HG02759 (cell line): ENCODE measurements at regions not wholly inside any gene's neighbourhood (a gene's known extent, or its start where the extent isn't known, plus 50 kb on each side); places are given as distances from the start of the nearest gene placed in this dataset.

Source experiments
- ATAC-seq: cut with Tn5 transposase; IDR thresholded peaks from one replicate; pipeline ENCODE4 v1.9.1; 2021; ENCODE audit warnings: mild to moderate bottlenecking, moderate library complexity; ENCODE audit not compliant: unreplicated experiment

GRCh38 chr3:159165961-159166360 lies 364.1 kb downstream of the MFSD1 start:
- ATAC-seq, result no peak

DNA sequence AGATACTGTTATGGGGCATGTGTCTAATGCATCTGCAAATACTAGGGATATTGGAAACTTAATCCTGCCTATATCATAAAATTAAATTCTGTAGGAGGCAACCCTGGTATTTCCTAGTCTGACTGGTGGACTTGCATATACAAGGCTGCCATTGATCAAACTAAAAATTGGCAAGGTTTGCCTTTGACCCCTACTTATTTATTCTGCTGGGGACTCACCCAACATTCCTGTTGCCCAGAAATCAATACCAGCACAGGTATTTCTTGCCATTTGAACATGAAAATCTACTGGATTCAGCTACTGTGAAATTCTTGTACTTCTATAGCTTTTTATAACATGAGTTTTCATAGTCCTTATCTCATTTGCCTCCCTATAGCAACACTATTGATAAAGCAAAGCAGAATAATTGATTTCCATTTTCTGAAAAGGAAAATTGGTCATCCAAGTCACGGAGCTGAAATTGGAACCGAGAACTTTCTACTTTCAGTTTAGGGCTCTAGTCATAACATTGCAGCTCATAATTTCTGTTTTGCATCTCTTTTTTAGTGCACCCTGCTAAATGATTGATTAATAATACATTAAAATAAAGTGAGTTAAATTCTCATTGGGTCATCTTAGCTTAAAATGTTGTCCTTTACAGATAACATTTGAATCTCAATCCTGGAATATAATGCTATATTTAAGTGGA lies 365.2 kb downstream of the MFSD1 start:
- no peak for ATAC-seq

- no peak for ATAC-seq
Measured at GRCh38 chr3:159168788-159169187, 366.9 kb downstream of the MFSD1 start.

- no peak for ATAC-seq
Measured at GRCh38 chr3:159169828-159170227, 368.0 kb downstream of the MFSD1 start.

GRCh38 chr3:159170436-159171003 lies 368.7 kb downstream of the MFSD1 start:
- no peak for ATAC-seq

DNA sequence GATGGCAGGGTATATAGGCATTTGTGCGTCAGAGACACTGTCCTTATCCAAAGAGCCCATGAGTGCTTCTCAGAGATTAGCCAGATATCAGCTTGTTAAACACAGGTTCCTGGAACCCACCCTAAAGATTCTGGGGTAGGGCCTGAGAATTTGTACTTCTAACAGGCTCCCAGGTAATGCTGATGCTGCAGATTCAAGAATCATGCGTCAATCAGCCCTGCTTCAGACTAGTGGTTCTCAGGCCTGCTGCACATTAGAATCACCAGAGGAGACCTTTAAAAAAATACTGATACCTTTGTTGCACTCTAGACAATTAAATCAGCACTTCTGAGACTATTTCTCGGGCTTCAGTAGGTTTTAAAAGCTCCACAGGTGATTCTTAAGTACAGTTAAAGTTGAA lies 369.5 kb downstream of the MFSD1 start:
- no peak for ATAC-seq

GRCh38 chr3:159172473-159172872 lies 370.6 kb downstream of the MFSD1 start:
- ATAC-seq, result no peak

DNA sequence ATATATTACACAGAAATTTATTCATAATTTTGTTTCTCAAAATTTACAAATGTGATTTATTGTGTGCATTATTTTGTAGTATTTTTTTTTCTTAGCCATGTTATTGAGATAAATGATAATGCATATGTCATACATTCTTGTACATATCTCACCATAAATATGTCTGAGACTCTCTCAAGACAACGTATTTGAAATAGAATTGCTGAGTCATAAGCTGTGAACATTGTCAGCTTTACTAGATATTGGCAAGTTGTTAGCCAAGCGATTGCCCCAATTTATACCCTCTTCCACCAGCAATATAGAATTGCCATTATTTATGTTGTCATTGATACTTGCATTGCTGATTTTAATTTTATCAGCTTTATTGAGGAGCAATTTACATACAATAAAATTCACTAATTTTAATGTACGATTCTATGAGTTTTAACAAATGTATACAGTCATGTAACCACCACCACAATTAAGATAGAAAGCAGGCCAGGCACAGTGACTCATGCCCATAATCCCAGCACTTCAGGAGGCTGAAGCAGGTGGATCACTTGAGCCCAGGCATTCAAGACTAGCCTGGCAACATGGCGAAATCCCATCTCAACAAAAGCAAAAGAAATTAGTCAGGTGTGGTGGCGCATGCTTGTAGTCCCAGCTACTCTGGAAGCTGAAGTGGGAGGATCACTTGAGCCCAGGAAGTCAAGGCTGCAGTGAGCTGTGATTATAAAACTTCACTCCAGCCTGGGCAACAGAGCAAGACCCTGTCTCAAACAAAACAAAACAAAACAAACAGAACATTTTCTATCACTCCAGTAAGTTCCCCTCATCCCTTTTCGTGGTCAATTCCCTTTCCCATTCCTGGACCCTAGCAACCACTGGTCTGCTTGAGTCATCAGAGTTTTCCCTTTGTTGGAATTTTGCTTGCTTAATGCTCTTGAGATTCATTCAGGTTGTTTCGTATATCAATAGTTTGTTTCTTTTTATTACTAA lies 373.1 kb downstream of the MFSD1 start:
- ATAC-seq, result no peak

DNA sequence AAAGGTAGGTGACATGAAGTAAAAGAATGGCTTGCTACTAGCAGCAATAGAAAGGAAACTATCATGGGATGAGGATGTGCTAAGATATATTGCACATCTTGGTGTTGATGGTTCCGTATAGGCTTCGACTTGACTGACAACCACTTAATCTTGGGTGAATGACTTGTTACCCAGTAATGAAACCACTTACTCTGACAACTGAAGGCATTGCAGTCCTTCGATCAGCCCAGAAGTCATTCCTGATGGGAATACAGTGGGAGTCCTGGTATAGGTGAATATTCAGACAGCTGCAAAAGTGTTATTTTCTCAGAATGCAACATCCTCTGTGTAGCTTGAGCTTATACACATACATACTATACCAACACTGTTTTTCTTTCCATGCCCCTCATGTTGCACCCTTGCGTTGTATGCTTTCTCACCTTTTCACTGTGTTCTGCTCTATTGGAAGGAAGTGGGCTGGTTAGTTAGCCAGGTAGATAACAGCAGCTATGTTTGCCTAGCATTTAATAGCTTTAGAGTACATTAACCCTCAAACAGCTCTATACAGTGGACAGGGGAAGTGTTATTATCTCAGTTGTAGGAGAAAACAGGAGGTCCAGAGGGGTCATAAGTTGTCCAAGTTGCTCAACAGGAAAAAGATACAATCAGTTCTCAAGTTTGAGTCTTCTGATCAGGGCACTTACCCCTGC lies 376.5 kb downstream of the MFSD1 start:
- no peak for ATAC-seq

- ATAC-seq, result no peak
Measured at GRCh38 chr3:159182961-159183360, 381.1 kb downstream of the MFSD1 start.

GRCh38 chr3:159185443-159186050 lies 383.7 kb downstream of the MFSD1 start:
- ATAC-seq, result peak; percentile 54

DNA sequence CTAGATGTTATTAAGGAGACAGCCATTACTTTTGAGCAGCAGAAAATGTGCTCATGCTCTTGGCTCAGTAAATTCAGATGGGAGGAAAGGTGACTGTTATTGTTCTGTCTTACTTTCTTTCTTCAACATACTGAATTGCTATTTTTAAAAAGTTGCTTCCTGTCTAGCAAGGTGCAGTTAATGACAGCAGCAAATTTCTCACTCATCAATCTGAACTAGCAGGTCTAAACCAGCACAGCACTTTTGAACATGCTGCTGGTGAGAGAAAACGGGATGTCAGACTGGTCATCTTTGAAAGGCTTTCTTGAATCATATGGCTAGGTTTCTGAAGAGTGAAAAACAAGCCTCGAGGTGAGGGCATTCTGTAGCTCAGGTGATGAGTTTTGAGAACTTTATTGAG lies 384.7 kb downstream of the MFSD1 start:
- no peak for ATAC-seq

DNA sequence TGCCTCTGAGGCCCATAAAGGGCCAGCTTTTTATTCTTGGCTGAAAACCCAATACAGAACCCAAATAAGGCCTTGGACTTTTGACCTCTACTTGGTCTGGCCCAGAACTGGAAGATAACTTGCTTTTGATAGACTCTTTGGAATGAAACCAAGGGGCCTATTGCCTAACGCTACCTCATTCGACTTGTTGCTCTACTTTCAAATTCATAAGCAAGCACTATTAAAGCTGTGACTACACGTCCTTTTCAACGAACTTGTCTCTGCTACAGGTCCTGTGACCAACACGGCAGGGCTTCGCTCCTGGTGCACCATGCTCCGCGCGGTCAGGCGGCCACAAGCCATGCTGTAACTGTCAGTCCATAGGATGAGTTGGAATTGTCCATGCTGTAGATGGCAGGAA lies 385.4 kb downstream of the MFSD1 start:
- ATAC-seq, result no peak

DNA sequence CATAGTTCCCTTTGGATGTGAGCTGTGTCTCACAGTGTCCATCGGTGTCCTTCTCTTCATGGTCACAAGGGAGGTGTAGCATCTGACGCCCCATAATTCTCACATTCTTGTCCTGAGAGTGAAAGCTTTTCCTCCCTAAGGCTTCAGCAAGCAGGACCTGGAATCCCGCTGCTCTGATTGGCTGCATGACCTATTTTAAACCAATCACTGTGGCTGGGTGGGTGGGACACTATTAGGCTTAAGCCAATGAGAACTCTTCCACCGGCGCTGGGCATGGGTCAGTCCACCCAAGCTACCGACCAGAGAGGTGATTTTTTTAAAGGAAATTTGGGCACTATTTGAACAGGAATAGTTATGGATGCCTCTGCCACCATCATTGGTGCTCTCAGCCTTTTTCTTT lies 385.9 kb downstream of the MFSD1 start:
- no peak for ATAC-seq

- ATAC-seq, result no peak
Measured at GRCh38 chr3:159189994-159190669, 388.3 kb downstream of the MFSD1 start.

DNA sequence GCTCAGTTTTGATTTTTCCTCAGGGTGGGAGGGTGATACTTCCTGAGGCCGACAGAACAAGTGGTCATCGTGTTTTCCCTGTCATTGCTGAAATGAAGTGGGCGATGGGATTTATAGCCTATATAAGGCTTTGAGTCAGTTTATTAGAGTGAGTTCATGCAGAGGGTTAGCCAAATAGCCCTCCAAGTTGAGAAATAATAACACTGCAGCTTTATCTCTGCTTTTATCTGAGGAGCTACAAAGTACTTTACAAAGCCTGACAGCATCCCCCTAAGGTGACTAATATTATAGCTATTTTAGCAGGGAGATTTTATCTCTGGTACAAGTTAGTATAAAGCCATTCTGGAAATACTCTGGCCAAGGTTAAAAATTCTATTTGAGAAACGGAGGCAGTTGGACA lies 389.6 kb downstream of the MFSD1 start:
- no peak for ATAC-seq

- ATAC-seq, result no peak
Measured at GRCh38 chr3:159196359-159196758, 394.5 kb downstream of the MFSD1 start.

GRCh38 chr3:159200176-159200575 lies 398.3 kb downstream of the MFSD1 start:
- no peak for ATAC-seq

GRCh38 chr3:159208050-159208449 lies 406.2 kb downstream of the MFSD1 start:
- ATAC-seq, result no peak

- ATAC-seq, result no peak
Measured at GRCh38 chr3:159209459-159209858, 407.6 kb downstream of the MFSD1 start.
